Suppressor macrophage (primary cell): ENCODE measurements at regions not wholly inside any gene's neighbourhood (a gene's known extent, or its start where the extent isn't known, plus 50 kb on each side); places are given as distances from the start of the nearest gene placed in this dataset.

Experiments
- DNase-seq, 4 experiments: peaks; one replicate each; pipeline ENCODE4 v3.0.0-alpha.2; 2020 to 2022

DNA sequence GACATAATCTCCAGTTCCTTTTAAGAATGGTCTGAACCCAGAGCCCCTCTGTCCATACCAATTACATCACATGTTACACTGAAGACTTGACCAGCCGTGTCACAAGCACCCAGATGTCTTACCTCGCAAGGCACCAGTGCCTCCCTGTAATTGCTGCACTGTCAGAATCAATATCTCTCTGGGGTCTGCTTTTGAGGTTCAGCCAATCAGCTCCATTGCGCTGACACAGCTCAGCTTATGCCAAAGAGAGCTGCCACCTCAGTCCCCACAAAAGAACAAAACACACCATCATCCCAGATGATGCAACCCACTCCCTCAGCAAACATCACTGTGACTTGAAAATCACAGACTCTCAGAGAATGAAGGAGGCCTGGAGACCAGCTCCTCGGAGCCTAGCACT lies 82.5 kb upstream of the SORBS2 start:
- DNase-seq = no peak

DNA sequence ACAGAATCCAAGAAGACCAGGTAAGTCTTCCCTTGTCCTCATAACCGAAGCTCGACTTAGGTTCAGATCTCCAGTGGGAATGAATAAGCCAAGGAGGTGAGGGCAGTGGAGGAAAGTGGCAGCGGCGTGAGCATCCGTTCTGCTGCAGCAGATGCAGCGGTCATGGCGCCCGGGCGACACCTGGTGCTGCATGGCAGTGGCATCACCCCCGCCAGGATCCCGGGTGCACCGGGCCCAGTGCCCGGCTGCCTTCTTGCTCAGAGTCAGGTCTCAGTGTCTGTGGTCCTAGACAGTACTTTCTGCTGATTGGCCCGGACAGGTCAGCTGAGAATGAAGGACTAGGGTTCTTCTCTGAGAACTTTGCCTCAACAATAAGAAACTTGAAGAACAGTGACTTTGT lies 83.4 kb upstream of the SORBS2 start:
- DNase-seq = no peak

DNA sequence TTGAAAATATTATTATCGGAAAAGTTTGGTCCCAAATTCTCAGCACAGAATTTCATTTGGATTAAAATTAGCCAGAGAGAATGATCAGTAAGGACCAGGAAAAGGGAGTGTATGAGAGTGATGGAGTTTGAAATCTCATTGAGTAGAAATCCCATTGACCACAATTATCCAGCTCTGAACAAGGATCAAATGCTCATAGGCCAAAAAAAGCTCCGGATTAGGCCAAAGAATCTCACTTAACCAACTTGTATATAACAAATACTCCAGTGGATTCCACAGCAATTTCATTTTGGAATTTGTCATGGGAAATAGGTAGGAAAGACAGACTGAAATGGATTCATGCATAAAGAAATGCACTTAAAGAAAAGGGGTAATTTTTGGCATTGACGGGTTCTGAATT lies 83.9 kb upstream of the SORBS2 start:
- DNase-seq = no peak

DNA sequence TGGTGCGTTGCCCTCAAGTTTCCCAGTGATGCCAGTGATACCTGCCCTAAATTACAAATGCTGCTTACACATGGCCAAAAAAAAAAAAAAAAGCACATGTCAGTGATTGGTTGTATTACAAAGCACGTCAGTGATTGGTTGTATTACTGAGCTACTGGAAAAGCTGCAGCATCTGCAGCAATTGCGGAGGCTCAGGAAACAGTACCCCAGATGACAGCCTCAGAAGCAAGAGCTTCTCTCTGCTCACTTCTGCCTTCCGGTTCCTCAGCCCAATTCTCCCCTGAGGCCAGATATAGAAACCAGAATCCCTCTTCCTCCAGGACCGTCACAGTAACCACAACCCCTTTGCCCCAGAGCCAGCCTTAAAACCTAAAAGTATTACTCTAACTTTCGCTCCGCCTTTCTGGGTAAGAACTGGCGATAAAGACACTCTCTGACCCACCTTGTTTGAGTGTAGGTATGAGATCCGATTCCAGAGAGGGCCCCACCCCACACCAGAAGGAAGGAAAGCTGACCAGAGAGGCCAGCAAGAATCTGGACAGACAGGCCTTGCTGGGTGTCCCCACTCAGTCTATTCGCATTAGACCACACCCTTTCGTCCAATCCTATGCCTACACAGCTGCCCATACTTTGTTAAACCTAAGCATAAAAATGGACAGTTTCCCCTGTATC lies 85.0 kb upstream of the SORBS2 start:
- peak in 2 of 4 experiments; percentile 3 to 5 for DNase-seq

DNA sequence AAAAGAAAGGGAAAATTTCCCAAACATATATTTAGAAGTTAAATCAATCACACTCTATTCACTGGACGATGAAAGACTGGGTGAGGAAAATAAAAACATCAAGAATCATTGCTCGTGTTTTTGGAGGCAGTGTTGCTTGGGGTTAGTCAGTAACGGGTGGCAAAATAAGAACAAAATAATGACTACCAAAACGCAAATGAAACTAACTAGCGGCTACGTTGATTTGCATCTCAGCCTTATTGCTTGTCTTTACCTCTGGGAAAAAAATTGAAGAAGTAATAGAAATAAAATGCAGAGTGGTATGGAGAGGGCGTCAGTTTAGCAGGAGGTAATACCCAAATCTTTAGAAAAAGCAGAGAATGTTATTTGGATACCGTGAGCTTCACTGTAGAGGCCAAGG lies 86.4 kb upstream of the SORBS2 start:
- no peak for DNase-seq

DNA sequence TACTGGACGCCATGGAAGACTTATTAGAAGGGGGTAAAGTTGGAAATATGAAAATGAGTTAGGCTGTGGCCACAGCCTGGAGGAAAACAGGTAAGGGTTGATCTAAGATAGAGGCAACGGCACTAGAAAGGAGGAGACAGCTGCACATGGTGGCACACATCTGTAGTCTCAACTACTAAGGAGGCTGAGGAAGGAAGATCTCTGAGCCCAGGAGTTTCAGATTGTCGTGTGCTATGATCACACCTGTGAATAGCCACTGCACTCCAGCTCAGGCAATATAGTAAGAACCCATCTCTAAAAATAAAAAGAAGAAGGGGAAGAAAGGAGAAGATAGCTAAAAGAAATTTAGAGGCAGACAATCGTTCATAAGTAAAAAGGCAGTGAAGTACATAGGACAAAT lies 87.8 kb upstream of the SORBS2 start:
- no peak for DNase-seq

DNA sequence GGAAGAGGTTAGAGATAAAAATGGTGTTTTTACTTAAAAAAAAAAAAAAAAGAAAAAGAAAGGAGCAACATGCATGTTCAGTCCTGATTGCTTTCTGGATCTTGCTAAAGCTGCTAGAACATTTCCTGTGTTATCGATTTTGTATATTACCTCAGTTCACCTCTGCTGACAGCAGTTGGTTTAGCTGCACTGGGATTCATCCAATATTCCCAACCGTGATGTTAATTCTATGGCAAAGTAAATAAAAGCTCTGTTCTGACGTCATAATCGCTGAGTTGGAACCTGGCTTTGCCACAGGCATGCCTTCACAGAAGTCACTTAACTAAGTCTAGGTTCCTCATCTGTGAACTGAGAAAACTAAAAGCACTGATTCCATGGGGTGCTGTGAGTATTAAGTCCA lies 90.7 kb upstream of the SORBS2 start:
- DNase-seq = no peak

DNA sequence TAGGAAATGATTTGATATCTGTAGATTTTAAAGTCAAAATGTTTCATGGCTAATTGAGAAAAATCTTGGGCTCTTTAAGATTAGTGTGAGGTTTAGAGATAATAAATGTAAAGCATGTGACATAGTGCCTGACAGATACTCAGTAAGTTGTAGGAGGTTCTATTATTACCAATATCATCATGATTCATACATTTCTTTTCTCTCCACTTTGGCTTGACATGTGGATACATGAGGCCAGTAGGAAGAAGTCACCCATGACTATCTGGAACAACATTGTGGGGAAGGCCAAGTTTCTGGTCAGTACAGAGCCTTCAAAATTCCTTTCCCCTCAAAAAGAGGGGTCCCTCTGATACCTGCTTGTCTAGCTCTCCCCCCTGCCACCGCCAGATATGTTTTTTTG lies 91.2 kb upstream of the SORBS2 start:
- peak in 3 of 4 experiments; percentile 6 to 44 (median 12) for DNase-seq

DNA sequence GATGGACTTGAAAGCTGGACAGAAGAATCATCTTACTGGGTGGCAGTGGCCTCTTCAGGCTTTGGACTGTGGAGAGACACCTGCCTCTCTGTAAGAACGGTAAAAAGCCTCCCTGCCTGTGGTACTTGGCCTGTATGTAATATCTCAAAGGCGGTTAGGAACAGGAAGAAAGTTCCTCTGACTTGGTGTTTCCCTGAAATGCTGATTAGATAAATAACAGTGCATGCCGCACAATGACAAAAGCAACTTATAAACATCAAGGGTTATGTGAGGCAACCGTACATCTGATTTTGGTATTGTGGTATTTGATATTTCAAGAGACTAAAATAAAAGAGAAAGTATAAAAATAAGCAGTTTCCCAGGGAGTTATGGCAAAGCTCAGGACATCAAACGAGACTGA lies 92.4 kb upstream of the SORBS2 start:
- DNase-seq = no peak

DNA sequence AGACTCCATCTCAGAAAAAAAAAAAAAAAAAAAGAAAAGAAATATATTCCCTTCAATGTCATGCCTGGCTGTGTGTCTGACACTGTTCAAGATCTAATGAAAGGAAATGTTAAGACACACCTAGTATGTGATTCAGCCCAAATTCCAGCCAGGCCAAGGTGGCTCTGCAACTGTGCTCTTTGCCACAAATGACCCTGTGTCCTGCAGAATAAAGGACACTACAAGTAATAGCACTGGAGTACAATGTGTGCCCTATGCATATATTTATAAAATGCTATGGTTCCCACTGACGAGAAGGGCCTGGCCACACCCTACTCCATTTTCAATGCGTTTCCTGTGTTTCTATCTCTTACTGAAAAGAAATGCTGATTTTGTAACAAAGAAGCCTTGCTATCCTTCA lies 98.0 kb upstream of the SORBS2 start:
- DNase-seq = no peak

DNA sequence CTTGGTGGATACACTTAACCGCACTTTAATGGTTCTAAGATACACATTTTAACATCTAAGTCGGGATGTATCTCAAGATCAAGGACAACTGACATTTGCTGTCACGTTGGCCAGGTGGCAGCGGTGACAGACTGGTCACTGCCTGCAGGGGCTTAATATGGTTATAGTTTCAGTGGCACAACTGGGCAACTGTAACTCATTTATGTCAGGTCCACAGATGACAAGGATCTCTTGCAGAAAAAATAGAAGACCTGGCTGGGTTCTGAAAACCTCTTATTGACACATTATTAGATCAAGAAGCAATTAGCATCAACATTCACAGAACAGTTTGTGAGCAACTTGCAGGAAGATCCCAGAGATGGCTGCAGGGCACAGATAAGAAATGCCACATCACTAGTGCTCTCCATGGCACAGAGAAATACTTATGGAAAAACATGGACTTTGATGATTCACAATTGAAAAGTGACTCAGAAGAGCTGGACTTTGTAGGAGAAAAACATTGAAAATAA lies 99.6 kb upstream of the SORBS2 start:
- no peak for DNase-seq

DNA sequence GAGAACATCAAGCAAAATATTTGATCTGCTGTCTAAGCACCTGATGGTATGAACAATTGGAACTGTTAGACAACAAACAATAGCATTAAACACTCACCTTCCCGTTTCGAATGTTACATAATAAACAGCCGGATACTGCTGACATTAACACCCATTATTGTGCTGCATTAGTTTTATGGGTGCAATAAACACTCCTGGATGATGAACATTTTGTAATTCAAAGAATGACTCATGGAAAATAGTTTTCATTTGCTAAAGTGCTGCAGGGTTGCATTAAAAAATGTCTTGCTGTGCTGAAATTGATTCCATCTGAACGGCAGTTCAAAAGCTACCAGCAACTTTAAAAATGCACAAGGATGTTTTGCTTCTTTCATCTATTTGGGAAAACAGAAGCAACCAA lies 100.8 kb upstream of the SORBS2 start:
- DNase-seq = no peak

DNA sequence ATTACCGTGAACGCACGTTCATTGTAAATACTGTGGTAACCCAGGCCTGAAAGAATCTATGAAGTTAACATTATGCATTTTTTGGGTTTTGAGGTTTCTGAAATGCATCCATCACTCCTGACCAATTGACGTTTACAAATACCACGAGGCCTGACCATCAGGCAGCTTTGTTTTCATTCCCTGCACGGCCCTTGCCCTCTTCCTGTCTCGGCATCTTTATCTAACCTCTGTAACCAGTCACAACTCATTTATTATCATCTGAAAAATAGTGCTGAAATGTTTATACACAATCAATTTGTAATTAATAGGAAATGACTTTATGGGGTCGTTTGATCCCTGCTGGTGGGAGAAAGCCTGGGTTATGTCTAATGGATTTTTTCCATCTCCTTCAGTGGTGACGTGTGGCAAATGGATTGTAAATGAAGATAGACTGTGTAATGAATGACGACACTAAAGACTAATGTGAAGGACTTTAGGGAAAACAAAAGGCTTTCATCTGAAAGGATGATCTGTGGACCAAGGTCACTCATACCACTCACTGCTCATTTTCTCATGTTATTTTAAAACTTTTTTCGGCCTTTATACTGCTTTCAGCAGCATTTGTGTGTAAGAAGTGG lies 102.7 kb upstream of the SORBS2 start:
- DNase-seq = no peak

DNA sequence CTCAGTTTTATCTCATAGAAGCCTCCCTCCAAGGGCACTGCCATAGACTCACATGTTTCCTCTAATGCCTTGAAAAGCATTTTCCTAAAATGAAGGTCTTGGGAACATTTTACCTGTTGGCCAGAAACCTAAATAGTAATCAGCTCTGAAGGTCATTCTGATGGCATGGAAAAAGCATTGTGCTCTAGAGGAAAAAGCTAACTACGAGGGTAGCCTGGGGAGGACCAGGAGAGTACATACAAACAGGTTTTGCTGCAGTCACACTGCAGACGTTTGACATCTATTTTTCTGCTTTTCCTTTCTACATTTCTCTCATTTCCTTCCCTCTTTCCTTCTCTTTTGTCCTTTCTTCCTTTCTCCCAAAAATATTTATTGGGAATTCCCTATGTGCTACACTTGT lies 103.3 kb upstream of the SORBS2 start:
- no peak for DNase-seq

DNA sequence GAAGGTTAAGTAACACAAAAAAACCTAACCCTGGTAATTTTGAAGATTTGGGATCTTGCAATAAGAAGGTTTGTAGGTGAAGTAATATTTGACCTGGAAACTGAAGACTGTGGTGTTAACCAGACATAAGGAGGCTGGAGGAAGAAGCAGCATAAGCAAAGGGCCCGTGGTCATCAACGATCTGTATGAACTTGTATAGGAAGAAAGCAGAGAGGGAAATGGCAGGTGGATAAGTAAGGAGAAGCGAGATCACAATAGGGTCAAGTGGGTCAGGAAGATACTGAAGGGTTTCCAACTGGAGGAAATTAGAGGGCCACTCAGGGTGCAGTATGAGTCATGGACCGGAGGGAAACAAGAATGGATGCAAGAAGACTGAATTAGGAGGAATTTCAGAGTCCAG lies 103.8 kb upstream of the SORBS2 start:
- no peak for DNase-seq

DNA sequence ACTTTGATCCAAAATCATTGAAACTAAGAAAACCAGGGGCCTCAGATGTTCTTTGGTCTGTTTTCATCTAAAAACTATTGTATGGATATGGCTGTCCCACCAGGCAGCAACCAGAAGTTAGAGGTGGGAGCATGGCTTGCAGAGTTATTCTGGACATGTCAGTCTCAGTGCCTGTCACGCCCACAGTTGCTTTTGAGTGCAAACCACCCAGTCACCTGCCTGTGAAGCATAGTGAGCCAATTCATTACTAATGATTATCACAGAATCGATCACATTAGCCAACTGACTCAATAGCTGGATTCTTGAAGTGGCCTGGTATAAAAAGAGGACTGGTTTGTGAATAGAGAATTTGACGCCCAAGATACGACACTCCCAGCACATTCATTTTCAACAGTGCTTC lies 104.2 kb upstream of the SORBS2 start:
- no peak for DNase-seq

DNA sequence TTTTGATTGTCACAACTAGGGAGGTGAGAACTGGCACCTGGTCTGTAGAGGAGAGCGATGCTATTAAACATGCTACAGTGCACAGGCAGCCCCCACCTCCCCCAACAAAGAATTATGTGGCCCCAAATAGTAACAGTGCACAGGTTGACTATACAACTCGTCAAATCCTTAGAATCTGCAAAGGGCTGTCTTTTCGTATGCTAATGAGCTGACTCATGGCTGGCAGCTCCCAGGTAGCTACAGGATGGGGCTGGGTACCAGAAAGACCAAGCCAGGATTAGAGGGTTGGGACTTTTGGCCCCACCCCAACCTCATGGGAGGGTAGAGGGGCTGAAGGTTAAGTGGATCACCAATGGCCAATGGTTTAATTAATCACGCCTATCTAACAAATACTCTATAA lies 104.7 kb upstream of the SORBS2 start:
- DNase-seq = no peak

DNA sequence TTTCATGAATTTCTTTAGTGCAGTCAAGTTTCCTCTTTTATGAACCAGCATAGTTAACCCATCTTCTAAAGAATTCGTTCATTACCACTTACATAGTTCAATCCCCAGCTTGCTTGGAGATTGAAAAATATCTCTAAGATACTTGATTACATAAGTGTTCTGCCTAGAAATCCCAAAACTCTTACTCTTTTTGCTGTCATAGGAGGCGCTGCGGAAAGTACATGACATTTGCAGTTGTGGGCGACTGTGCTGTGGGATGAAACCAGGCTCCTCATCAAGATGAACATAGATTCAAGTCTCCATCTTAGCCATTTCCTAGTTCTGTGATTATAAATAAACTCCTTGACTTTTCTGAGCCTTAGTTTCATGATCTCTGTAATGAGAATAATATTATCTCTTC lies 107.1 kb upstream of the SORBS2 start:
- no peak for DNase-seq

DNA sequence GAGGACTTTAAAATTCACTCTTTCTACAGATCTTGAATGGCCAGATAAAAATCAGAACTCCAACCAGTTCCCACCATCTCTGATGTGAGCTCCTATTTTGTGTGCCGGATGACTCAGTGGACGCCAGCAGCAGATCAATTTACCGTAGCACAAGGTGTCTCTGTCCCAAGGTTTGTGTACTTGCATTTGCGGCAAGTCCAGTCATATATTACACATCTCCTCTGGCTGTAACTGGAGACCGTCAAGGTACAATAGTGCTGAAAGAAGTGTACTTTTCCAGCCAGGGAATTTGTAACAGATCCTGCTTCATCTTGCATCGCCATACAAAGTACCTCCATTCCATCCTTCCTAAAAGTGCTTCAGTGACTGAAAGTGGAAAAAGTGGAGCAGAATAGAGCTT lies 108.2 kb upstream of the SORBS2 start:
- no peak for DNase-seq

DNA sequence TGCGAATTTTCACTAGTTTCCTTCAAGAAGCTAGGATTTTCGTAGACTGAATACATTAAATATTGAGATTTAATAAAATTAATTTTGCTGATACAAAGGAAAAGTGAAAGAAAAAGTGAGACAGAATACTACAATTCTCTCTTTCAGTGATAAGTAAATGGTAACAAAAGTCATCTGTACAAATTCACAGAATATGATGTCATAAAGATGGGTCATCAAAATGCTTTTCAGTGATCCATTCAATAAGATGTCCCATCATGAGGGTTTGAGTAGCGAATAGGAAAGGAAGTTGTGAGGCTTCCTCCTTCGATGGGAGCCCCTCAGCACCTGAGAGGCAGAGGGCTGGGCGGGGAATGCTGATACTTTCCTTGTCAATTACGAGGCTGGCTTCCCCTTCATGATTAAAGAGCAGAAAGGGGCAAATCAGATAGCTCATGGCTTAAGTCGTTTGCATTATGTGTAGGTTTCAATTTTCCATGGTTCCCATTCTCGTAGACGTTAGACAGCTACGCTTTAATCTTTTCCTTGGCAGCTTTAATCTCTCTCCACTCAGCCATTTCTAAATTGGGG lies 108.8 kb upstream of the SORBS2 start:
- no peak for DNase-seq

DNA sequence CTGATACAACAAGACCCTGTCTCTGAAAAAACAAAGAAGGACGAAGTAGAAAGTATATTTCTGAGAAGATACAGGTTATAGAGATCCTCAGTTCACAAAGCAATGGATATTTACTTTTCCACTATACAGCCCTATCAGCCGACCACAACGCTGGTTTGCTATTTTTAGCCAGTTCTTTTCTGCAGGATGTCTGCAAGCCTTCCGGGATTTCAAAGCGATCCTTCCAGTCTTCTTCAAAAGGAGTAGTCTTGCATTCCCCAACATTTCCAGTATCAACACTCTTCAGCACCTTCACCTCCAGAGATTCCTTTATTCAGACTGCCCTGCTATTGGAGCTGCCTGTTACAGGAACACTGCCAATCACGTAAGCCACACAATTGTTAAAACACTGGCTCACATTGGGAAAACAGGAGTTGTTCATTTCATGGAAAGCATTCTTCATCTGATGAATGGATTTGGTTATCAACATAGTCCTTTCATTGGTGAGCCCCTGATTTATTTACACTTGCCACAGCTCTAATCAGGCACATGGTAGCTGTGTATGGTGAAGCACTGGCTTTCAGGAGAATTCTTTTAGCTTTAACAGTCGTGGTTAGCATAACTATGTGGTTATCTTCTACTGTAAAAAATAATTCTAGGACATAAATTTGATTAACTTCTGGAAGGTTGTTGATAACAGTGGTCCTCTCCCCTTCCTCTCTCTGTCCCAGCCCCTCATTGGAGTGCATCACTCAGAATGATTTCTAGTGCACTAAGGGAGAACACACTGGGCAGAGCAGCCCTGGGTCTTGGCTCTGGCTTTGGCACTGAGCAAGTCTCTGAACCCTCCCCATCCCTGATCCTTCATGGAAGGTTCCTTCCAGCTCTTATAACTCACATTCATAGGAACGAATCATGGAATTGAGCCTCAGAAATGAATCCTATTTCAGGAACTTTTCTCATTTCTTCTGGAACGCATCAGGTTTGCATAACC lies 109.9 kb upstream of the SORBS2 start:
- DNase-seq = no peak

DNA sequence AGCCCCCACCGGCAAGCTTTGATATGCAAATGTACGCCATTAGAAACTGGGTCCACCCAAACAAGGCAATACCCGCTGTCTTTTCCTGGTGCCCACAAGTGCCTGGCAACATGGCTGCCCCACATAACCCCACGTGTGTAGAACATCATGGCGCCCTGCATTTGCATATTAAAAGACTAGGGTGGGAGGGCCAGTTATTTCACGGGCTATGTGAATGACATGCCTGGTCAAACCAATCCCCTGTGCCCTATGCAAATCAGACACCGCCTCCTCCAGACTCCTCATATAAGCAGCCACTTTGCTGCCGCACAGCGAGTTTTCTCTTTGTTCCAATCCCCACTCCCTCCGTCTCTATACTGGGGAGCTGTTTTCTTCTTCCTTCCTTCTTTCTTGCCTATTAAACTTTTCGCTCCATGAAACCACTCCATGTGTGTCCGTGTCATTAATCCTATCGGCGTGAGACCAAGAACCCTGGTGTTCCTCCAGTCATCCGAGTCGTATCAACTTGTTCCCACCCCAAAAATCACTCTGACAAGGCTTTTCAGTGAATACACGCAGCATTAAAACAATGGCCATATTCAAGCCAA lies 112.6 kb upstream of the SORBS2 start:
- no peak for DNase-seq

DNA sequence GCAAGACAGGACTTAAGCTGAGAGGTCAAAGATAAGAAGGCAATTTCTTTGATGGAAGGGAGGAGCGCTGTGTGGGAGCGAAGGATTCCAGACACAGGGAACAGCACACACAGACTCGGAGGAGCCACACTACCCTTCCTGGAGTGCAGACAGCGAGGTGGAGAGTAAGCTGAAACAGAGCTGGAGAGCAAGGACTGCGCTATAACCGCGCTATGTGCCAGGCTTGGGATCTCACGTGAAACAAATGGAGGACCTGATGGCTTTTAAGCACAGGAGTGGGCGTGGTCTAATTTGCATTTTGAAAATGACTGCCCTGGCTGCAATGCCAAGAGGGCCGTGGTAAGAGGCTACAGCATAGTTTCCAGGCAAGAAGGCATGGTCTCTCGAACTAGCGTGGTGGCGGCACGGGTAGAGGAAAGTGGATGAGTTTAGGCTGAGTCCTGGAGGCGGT lies 113.9 kb upstream of the SORBS2 start:
- DNase-seq = no peak
